ENCODE measurements at regions not wholly inside any gene's neighbourhood (a gene's known extent, or its start where the extent isn't known, plus 50 kb on each side); places are given as distances from the start of the nearest gene placed in this dataset.
A peak's percentile ranks its signal among the peaks of the same experiment; 100 is the strongest.

GRCh38 chr6:150651808-150652470 lies 52.3 kb downstream of the PLEKHG1 start:
- no peak for DNase-seq

- no peak for DNase-seq
These were observed 53.3 kb downstream of the PLEKHG1 start for GRCh38 chr6:150652848-150653613.

- no peak for DNase-seq
These were observed 54.9 kb downstream of the PLEKHG1 start for GRCh38 chr6:150654608-150655007.

GRCh38 chr6:150656156-150656555 lies 56.5 kb downstream of the PLEKHG1 start:
- no peak for DNase-seq

- DNase-seq: no peak
These were observed 58.7 kb downstream of the PLEKHG1 start for GRCh38 chr6:150658421-150658820.

- DNase-seq: no peak
These were observed 59.5 kb downstream of the PLEKHG1 start for GRCh38 chr6:150659046-150659763.

GRCh38 chr6:150661216-150662007 lies 61.7 kb downstream of the PLEKHG1 start:
- no peak for DNase-seq

GRCh38 chr6:150662814-150663213 lies 63.1 kb downstream of the PLEKHG1 start:
- no peak for DNase-seq

GRCh38 chr6:150664091-150664490 lies 64.4 kb downstream of the PLEKHG1 start:
- no peak for DNase-seq

- no peak for DNase-seq
These were observed 66.4 kb downstream of the PLEKHG1 start for GRCh38 chr6:150666071-150666470.

GRCh38 chr6:150667359-150667758 lies 67.7 kb downstream of the PLEKHG1 start:
- DNase-seq: no peak

- no peak for DNase-seq
These were observed 68.5 kb downstream of the PLEKHG1 start for GRCh38 chr6:150667977-150668716.

- no peak for DNase-seq
These were observed 69.2 kb downstream of the PLEKHG1 start for GRCh38 chr6:150668900-150669302.

GRCh38 chr6:150670311-150670710 lies 70.6 kb downstream of the PLEKHG1 start:
- DNase-seq: no peak

GRCh38 chr6:150672800-150673199 lies 73.1 kb downstream of the PLEKHG1 start:
- DNase-seq: no peak

GRCh38 chr6:150673720-150674346 lies 74.1 kb downstream of the PLEKHG1 start:
- DNase-seq: no peak

GRCh38 chr6:150676344-150676743 lies 76.7 kb downstream of the PLEKHG1 start:
- DNase-seq: no peak

- no peak for DNase-seq
These were observed 77.1 kb downstream of the PLEKHG1 start for GRCh38 chr6:150676772-150677171.

GRCh38 chr6:150680510-150680909 lies 80.8 kb downstream of the PLEKHG1 start:
- peak in 1 of 2 experiments; percentile 14 for DNase-seq

- no peak for DNase-seq
These were observed 82.1 kb downstream of the PLEKHG1 start for GRCh38 chr6:150681578-150682395.

- no peak for DNase-seq
These were observed 83.6 kb downstream of the PLEKHG1 start for GRCh38 chr6:150683320-150683719.
